H9 (cell line): ENCODE measurements at regions not wholly inside any gene's neighbourhood (a gene's known extent, or its start where the extent isn't known, plus 50 kb on each side); places are given as distances from the start of the nearest gene placed in this dataset.

ENCODE experiments used
- DNase-seq: peaks from one replicate; pipeline ENCODE4 v3.0.0-alpha.2; 2017
- H2AFZ ChIP-seq: one replicate; pipeline ENCODE4 v1.6.1; 2013; ENCODE audit warnings: mild to moderate bottlenecking, low read length, control low read depth, moderate library complexity
- H2AK5ac ChIP-seq: 2 replicates; pipeline ENCODE4 v1.6.1; 2013; ENCODE audit warnings: low read length, control low read depth, mixed read lengths; ENCODE audit not compliant: insufficient read length
- H2BK120ac ChIP-seq: one replicate; pipeline ENCODE4 v1.6.1; 2013; ENCODE audit warnings: low read depth, mild to moderate bottlenecking, low read length, control low read depth, inconsistent platforms; ENCODE audit not compliant: poor library complexity, severe bottlenecking
- H2BK12ac ChIP-seq: 2 replicates; pipeline ENCODE4 v1.6.1; 2013; ENCODE audit warnings: low read length, control low read depth, mixed read lengths, low read depth; ENCODE audit not compliant: insufficient read length
- H2BK15ac ChIP-seq: 2 replicates; pipeline ENCODE4 v1.6.1; 2013; ENCODE audit warnings: low read depth, low read length, control low read depth
- H2BK20ac ChIP-seq: one replicate; pipeline ENCODE4 v1.6.1; 2013; ENCODE audit warnings: low read depth, mild to moderate bottlenecking, low read length, control low read depth, inconsistent platforms; ENCODE audit not compliant: poor library complexity, severe bottlenecking
- H2BK5ac ChIP-seq: 2 replicates; pipeline ENCODE4 v1.6.1; 2013; ENCODE audit warnings: low read length, control low read depth, mixed read lengths; ENCODE audit not compliant: insufficient read length
- H3K14ac ChIP-seq: 2 replicates; pipeline ENCODE4 v1.6.1; 2013; ENCODE audit warnings: low read length, control low read depth; ENCODE audit not compliant: insufficient read depth
- H3K18ac ChIP-seq: 2 replicates; pipeline ENCODE4 v1.6.1; 2013; ENCODE audit warnings: low read depth, mild to moderate bottlenecking, mixed read lengths, low read length, control low read depth; ENCODE audit not compliant: insufficient read length
- H3K23ac ChIP-seq: 2 replicates; pipeline ENCODE4 v1.6.1; 2013; ENCODE audit warnings: low read length, control low read depth, mixed read lengths, low read depth; ENCODE audit not compliant: insufficient read length
- H3K23me2 ChIP-seq: 2 replicates; pipeline ENCODE4 v1.6.1; 2013; ENCODE audit warnings: low read depth, mild to moderate bottlenecking, mixed read lengths, low read length, control low read depth; ENCODE audit not compliant: insufficient read length, poor library complexity, severe bottlenecking
- H3K27ac ChIP-seq: 2 replicates; pipeline ENCODE4 v1.5.1; 2013; ENCODE audit warnings: low read length, control low read depth, mixed read lengths, low read depth; ENCODE audit not compliant: insufficient read length
- H3K27me3 ChIP-seq: 2 replicates; pipeline ENCODE4 v1.6.1; 2013; ENCODE audit warnings: low read length, control low read depth, inconsistent platforms; ENCODE audit not compliant: insufficient read depth
- H3K4ac ChIP-seq: 2 replicates; pipeline ENCODE4 v1.6.1; 2013; ENCODE audit warnings: low read depth, mild to moderate bottlenecking, control low read depth, inconsistent platforms, low read length, moderate library complexity
- H3K4me1 ChIP-seq: 2 replicates; pipeline ENCODE4 v1.6.1; 2013; ENCODE audit warnings: low read length, control low read depth, inconsistent platforms; ENCODE audit not compliant: insufficient read depth
- H3K4me2 ChIP-seq: 2 replicates; pipeline ENCODE4 v1.6.1; 2013; ENCODE audit warnings: low read length, control low read depth, mixed read lengths; ENCODE audit not compliant: insufficient read length, insufficient read depth
- H3K56ac ChIP-seq: 2 replicates; pipeline ENCODE4 v1.6.1; 2013; ENCODE audit warnings: low read depth, mild to moderate bottlenecking, mixed read lengths, low read length, control low read depth; ENCODE audit not compliant: insufficient read length
- H3K79me1 ChIP-seq: 2 replicates; pipeline ENCODE4 v1.6.1; 2013; ENCODE audit warnings: low read depth, mild to moderate bottlenecking, moderate library complexity, low read length, control low read depth, inconsistent platforms; ENCODE audit not compliant: insufficient read depth, poor library complexity, severe bottlenecking
- H3K79me2 ChIP-seq: 2 replicates; pipeline ENCODE4 v1.6.1; 2013; ENCODE audit warnings: low read length, control low read depth, inconsistent platforms; ENCODE audit not compliant: insufficient read depth
- H3K9ac ChIP-seq: 2 replicates; pipeline ENCODE4 v1.6.1; 2013; ENCODE audit warnings: low read length, control low read depth, mixed read lengths; ENCODE audit not compliant: insufficient read length; ENCODE audit errors: extremely low read depth
- H3K9me3 ChIP-seq: one replicate; pipeline ENCODE4 v1.6.1; 2013; ENCODE audit warnings: low read depth, low read length, inconsistent platforms; ENCODE audit not compliant: control insufficient read depth
- H3T11ph ChIP-seq: one replicate; pipeline ENCODE4 v1.6.1; 2013; ENCODE audit warnings: mild to moderate bottlenecking, low read length, control low read depth, inconsistent platforms
- H4K20me1 ChIP-seq: one replicate; pipeline ENCODE4 v1.6.1; 2013; ENCODE audit not compliant: control insufficient read depth, insufficient read length, insufficient read depth
- H4K5ac ChIP-seq: 2 replicates; pipeline ENCODE4 v1.6.1; 2013; ENCODE audit warnings: low read depth, mild to moderate bottlenecking, mixed read lengths, low read length, control low read depth; ENCODE audit not compliant: insufficient read length
- H4K8ac ChIP-seq: replicated peaks from 2 replicates; pipeline ENCODE4 v1.6.1; 2013; ENCODE audit warnings: low read length, control low read depth, mixed read lengths, low read depth; ENCODE audit not compliant: insufficient read length
- H4K91ac ChIP-seq: 2 replicates; pipeline ENCODE4 v1.6.1; 2013; ENCODE audit warnings: low read depth, mild to moderate bottlenecking, moderate library complexity, mixed read lengths, low read length, control low read depth; ENCODE audit not compliant: insufficient read length
- H3K27ac Mint-ChIP-seq, 3 experiments: 2 replicates in 2 of 3; 3 replicates in 1 of 3; pipeline ENCODE4 v1.8.0; 2020 to 2021; ENCODE audit warnings: mixed read lengths in 3 of 3, mild to moderate bottlenecking in 1 of 3, moderate library complexity in 1 of 3
- H3K27me3 Mint-ChIP-seq: 2 replicates; pipeline ENCODE4 v1.8.0; 2021; ENCODE audit warnings: low read depth, mild to moderate bottlenecking, moderate library complexity, mixed read lengths
- H3K36me3 Mint-ChIP-seq, 3 experiments: 2 replicates in 2 of 3; 3 replicates in 1 of 3; pipeline ENCODE4 v1.8.0; 2020 to 2021; ENCODE audit warnings: low read depth in 3 of 3, mixed read lengths in 3 of 3; ENCODE audit not compliant: insufficient read depth in 1 of 3
- H3K4me1 Mint-ChIP-seq, 2 experiments: 2 replicates each; pipeline ENCODE4 v1.8.0; 2020; ENCODE audit warnings: mixed read lengths in 2 of 2
- H3K4me3 Mint-ChIP-seq, 2 experiments: 2 replicates in 1 of 2; 3 replicates in 1 of 2; pipeline ENCODE4 v1.8.0; 2020 to 2021; ENCODE audit warnings: mild to moderate bottlenecking in 2 of 2, mixed read lengths in 2 of 2, moderate library complexity in 1 of 2
- H3K9me3 Mint-ChIP-seq, 2 experiments: 2 replicates in 1 of 2; 3 replicates in 1 of 2; pipeline ENCODE4 v1.8.0; 2020; ENCODE audit warnings: mild to moderate bottlenecking in 2 of 2, mixed read lengths in 2 of 2, moderate library complexity in 1 of 2
- WGBS: extraction: QIAGEN DNeasy Blood & Tissue Kit; methylation state at CpG from one replicate; pipeline ENCODE4 v1.1.7; 2013; ENCODE audit warnings: missing lambda C conversion rate, low lambda C conversion rate, mixed read lengths; ENCODE audit not compliant: insufficient read length; ENCODE audit errors: extremely low coverage; 5-methylcytosine and 5-hydroxymethylcytosine counted together
- TF ChIP-seq, protein P1 (sequence below): fragments of 200-600 bp; sonication (generic); conservative IDR thresholded peaks from 3 replicates; pipeline ENCODE4 v1.8.0; 2021; ENCODE audit warnings: antibody characterized with exemption, mild to moderate bottlenecking

GRCh38 chr4:149077181-149077580 is 635.0 kb upstream of the NR3C2 start:
- Histone ChIP-seq H3K27ac (no peak overlapping the region), H2BK12ac (no peak overlapping the region), H3K27me3 (no peaks in the 10 kb centered on the region), H3K79me1 (no peaks in the 10 kb centered on the region), H2BK15ac (no peak overlapping the region), H3K4me2 (no peak overlapping the region), H2BK20ac (no peak overlapping the region), H3K18ac (no peak overlapping the region), H3K23me2 (no peaks in the 10 kb centered on the region), H2AK5ac (no peak overlapping the region), H3T11ph (no peak overlapping the region), H4K91ac (no peak overlapping the region), H4K8ac (no peak overlapping the region), H3K23ac (no peak overlapping the region), H3K4me1 (no peaks in the 10 kb centered on the region), H3K9ac (no peak overlapping the region), H3K4ac (no peak overlapping the region), H2AFZ (no peak overlapping the region), H4K20me1 (peaks cover 2% of the 10 kb centered on the region), H4K5ac (no peak overlapping the region), H3K79me2 (no peaks in the 10 kb centered on the region), H3K9me3 (no peaks in the 10 kb centered on the region), H3K56ac (no peak overlapping the region), H2BK120ac (no peak overlapping the region), H3K14ac (no peak overlapping the region), H2BK5ac (no peak overlapping the region)
- Mint-ChIP-seq H3K9me3 (no peaks in the 10 kb centered on the region), H3K36me3 (no peaks in the 10 kb centered on the region), H3K4me1 (peaks cover 0 to 3% of the 10 kb centered on the region in 2 experiments; a peak in 1 of 4 replicates), H3K27me3 (no peaks in the 10 kb centered on the region), H3K4me3 (no peak overlapping the region), H3K27ac (no peak overlapping the region)
- TF ChIP-seq, protein P1, sequence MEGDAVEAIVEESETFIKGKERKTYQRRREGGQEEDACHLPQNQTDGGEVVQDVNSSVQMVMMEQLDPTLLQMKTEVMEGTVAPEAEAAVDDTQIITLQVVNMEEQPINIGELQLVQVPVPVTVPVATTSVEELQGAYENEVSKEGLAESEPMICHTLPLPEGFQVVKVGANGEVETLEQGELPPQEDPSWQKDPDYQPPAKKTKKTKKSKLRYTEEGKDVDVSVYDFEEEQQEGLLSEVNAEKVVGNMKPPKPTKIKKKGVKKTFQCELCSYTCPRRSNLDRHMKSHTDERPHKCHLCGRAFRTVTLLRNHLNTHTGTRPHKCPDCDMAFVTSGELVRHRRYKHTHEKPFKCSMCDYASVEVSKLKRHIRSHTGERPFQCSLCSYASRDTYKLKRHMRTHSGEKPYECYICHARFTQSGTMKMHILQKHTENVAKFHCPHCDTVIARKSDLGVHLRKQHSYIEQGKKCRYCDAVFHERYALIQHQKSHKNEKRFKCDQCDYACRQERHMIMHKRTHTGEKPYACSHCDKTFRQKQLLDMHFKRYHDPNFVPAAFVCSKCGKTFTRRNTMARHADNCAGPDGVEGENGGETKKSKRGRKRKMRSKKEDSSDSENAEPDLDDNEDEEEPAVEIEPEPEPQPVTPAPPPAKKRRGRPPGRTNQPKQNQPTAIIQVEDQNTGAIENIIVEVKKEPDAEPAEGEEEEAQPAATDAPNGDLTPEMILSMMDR: no peak
- no peak for DNase-seq
- WGBS: no CpG with 5 or more reads among the region's 1 CpG
